Colonic mucosa (tissue), 4 donors: ENCODE measurements at regions not wholly inside any gene's neighbourhood (a gene's known extent, or its start where the extent isn't known, plus 50 kb on each side); places are given as distances from the start of the nearest gene placed in this dataset.

Experiments
- DNase-seq: peaks from one replicate; pipeline ENCODE4 v3.0.0-alpha.2; 2020
- H3K27ac ChIP-seq: fragments of 200-600 bp; one replicate; pipeline ENCODE4 v1.8.0; 2021
- H3K27me3 ChIP-seq: fragments of 200-600 bp; one replicate; pipeline ENCODE4 v1.8.0; 2021
- H3K36me3 ChIP-seq: fragments of 200-600 bp; one replicate; pipeline ENCODE4 v1.8.0; 2021
- H3K4me1 ChIP-seq: fragments of 200-600 bp; one replicate; pipeline ENCODE4 v1.8.0; 2021; ENCODE audit warnings: mild to moderate bottlenecking
- H3K4me3 ChIP-seq: fragments of 200-600 bp; one replicate; pipeline ENCODE4 v1.8.0; 2021
- H3K9ac ChIP-seq, 2 donors: one replicate each; pipeline ENCODE4 v1.7.0; 2013; ENCODE audit warnings: control low read depth in 2 of 2, low read depth in 2 of 2, low read length in 2 of 2
- H3K9me3 ChIP-seq: fragments of 200-600 bp; one replicate; pipeline ENCODE4 v1.8.0; 2021
- intact Hi-C: fragments of 100-400 bp; cut with DNase I; formaldehyde crosslinking; loops from one replicate; pipeline ENCODE4 v1.14.1; 2022
- TF ChIP-seq, protein P1 (sequence below): fragments of 200-600 bp; IDR thresholded peaks from one replicate; pipeline ENCODE4 v1.8.0; 2022; ENCODE audit warnings: antibody characterized with exemption, mild to moderate bottlenecking
- donor health status: healthy.
- donor health status: DM: no; HTN: no; CAD: no.
- donor health status: DM: no; HTN: no; CAD: no.

DNA sequence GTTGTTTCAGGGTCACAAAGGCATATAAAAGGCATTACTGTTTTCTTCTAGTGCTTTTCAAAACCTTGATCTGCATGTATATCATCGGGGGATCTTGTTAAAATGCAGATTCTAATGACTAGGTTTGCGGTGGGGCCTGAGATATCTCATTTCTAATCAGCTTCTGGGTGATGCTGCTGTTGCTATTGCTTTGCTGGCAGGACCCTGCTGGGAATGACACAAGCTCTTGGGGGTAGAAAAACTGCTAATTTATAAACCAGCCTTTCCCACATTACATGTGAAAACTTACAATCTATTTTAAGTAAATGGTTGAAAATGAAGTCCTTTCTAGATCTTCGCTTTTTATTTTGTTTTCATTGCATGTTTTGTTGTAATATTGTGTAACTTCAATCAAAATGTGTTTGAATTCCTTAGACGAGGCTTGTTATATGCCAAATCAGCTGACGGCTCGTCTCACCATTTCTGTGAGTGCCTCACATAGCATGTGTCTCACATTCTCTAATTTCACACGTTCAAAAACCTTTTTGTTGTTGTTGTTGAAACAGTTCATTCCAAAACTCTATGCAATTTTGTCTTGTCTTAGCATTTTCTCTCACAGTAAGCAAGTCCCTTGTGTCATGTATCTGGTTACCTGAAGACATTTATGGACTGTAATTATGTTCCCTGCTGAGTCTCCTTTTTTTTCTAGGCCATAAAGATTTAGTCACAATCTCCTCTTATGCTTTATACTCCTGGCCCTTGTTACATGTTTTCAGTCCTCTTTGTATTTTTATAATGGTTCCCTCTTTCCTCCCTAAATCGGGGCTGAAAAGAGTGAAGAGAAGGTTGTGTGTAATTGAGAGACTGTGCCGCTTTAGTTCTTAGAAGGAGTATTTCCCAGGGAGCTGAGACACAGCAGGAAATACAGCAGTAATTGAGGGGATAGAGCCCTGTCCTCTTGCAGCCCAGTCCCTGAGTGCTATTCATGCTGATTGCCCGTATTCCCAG, 521.0 kb upstream of the SEMA6A start:
- Histone ChIP-seq H3K4me1 (no peaks in the 10 kb centered on the region), H3K9me3 (no peaks in the 10 kb centered on the region), H3K9ac (no peak overlapping the region), H3K27ac (no peak overlapping the region), H3K27me3 (no peaks in the 10 kb centered on the region), H3K4me3 (no peak overlapping the region), H3K36me3 (no peaks in the 10 kb centered on the region)
- TF ChIP-seq, protein P1, sequence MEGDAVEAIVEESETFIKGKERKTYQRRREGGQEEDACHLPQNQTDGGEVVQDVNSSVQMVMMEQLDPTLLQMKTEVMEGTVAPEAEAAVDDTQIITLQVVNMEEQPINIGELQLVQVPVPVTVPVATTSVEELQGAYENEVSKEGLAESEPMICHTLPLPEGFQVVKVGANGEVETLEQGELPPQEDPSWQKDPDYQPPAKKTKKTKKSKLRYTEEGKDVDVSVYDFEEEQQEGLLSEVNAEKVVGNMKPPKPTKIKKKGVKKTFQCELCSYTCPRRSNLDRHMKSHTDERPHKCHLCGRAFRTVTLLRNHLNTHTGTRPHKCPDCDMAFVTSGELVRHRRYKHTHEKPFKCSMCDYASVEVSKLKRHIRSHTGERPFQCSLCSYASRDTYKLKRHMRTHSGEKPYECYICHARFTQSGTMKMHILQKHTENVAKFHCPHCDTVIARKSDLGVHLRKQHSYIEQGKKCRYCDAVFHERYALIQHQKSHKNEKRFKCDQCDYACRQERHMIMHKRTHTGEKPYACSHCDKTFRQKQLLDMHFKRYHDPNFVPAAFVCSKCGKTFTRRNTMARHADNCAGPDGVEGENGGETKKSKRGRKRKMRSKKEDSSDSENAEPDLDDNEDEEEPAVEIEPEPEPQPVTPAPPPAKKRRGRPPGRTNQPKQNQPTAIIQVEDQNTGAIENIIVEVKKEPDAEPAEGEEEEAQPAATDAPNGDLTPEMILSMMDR, result no peak
- no peak for DNase-seq
- intact Hi-C loops, result no loop called here

DNA sequence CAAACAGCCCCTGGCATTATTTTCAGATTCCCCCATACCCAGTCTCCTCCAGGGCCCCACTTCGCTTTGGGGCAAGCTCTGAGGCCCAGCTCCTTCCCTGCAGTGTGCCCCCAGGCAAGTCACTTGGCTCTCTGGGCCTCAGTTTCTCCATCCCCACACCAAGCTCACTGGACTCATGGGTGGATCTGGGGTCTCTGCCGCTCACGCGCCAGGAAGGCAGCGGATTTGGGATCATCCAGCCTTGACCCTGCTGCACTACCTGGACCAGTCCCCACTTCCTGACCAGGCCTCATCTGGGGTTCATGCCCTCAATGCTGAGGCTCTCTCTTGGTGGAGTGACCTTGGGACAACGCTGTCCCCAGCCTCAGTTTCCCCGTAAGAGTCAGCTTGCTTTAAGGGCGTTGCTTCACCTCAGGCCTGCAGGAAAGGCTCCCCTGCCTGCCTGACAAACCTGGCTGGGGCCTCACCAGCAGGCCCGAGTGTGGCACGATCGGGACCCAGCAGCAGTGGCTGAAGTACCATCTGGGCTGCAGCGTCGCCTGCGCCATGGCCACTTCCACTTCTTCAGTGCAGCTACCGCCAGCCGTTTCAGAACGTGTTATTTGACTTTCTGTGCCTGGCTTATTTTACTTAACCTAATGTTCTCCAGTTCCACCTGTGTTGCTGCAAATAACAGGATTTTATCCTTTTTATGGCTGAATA, 519.6 kb upstream of the SEMA6A start:
- TF ChIP-seq, protein P1, result no peak
- intact Hi-C loops, result no loop called here
- no peak for DNase-seq

DNA sequence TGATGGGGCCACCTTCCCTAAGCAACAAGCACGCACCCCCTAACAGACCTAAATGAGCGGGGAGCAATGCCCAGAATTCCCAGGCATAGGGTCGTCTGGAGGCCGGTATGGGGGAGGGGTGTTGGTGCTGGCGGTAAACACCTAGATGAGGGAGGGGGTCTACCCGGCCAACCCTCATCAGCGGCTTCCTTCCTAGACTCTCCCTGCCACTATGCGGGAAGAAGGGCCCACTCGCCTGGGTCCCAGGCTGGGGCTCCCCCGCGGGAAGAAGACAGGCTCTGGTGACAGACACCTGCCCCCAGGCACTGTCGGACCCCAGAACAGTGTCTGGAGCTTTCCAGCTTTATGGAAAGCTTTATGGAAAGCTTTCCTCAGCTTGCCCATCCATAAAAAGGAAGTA, 519.0 kb upstream of the SEMA6A start:
- intact Hi-C loops, result no loop called here
- no peak overlapping the region for H3K9ac ChIP-seq
- DNase-seq, result no peak

More for the DNA sequence above, 519.6 kb upstream of the SEMA6A start:
- Histone ChIP-seq H3K36me3 (no peaks in the 10 kb centered on the region), H3K4me3 (no peak overlapping the region), H3K4me1 (no peaks in the 10 kb centered on the region), H3K27ac (no peak overlapping the region), H3K9me3 (no peaks in the 10 kb centered on the region), H3K27me3 (no peaks in the 10 kb centered on the region), H3K9ac (no peak overlapping the region)

DNA sequence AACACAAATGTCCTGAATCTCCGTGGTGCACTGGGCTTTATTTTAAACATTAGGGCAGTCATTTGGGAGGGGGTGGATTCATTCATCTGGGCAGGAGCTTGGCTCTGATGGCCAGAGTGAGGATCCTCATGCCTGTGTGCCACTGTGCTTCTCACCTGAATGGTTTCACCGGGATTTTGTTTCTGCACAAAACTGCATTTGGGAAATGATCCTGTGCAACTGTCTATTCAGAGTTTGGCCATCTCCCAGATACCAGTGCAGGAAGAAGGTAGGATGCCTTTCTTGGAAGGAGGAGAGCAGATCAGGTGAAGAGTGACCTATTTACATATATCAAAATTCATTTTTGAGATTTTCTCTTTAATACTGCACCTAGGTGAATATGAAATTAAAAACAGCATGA, 514.4 kb upstream of the SEMA6A start:
- intact Hi-C loops, result no loop called here
- Histone ChIP-seq H3K27me3 (no peaks in the 10 kb centered on the region), H3K4me3 (no peak overlapping the region), H3K4me1 (no peaks in the 10 kb centered on the region), H3K36me3 (no peaks in the 10 kb centered on the region), H3K9me3 (no peaks in the 10 kb centered on the region), H3K27ac (no peak overlapping the region), H3K9ac (no peak overlapping the region)
- no peak for DNase-seq
- TF ChIP-seq, protein P1, result no peak

More for the DNA sequence above, 519.0 kb upstream of the SEMA6A start:
- H3K27ac ChIP-seq, result no peak overlapping the region
- no peak overlapping the region for H3K4me3 ChIP-seq
- H3K4me1 ChIP-seq, result no peaks in the 10 kb centered on the region
- H3K36me3 ChIP-seq, result no peaks in the 10 kb centered on the region
- TF ChIP-seq, protein P1, result no peak
- no peaks in the 10 kb centered on the region for H3K27me3 ChIP-seq
- H3K9me3 ChIP-seq, result no peaks in the 10 kb centered on the region

DNA sequence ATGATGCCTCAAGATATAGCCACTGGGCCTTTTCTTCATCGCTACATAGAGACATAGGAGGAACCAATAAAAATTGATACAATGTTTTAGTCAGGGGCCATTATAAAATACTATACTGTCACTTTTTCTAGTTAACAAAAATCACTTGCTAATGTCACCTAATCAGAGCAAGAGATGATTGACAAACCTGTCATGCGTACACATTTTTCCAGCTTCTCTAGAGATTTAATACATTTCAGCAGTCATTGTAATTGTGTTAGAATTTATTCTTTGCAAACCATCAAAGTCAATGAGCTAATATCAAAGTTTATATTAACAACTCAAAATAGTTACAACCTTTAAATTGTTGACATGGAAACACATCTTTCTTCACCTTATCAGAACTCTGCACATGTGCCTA, 513.6 kb upstream of the SEMA6A start:
- TF ChIP-seq, protein P1, result no peak
- Histone ChIP-seq H3K4me1 (no peaks in the 10 kb centered on the region), H3K36me3 (no peaks in the 10 kb centered on the region), H3K4me3 (no peak overlapping the region), H3K9me3 (no peaks in the 10 kb centered on the region), H3K27ac (no peak overlapping the region), H3K27me3 (no peaks in the 10 kb centered on the region), H3K9ac (no peak overlapping the region)
- intact Hi-C loops, result no loop called here
- DNase-seq, result no peak
